ENCODE measurements at regions not wholly inside any gene's neighbourhood (a gene's known extent, or its start where the extent isn't known, plus 50 kb on each side); places are given as distances from the start of the nearest gene placed in this dataset.

DNA sequence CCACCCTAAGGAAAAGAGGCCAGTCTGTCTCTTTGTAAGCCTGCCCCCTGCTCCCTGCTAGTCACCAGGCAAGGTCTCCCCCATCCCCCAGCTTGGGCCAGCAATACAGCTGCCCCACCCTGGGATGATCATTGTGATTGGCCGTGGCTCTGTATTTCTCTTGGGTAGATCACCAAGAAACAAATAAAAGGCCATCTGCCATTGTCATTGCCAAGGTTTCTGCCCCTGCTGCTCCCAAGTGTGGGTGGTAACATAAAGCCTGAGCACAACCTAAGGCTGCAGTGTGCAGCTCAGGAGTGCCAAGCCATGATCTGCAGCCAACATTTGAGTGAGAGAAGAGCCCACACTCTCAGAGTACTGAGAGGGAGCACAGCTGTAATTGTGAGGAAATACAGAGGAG, 241.0 kb upstream of the POF1B start:
- no peaks in the 10 kb centered on the region for H3K9me2 ChIP-seq (ENCODE audit: insufficient read depth, low read length)
- H2AFZ ChIP-seq (ENCODE audit: low read length): no peak overlapping the region
- no peaks in the 10 kb centered on the region for H3K36me3 ChIP-seq (ENCODE audit: insufficient read depth, low read length)
- no TSS peak for BruUV-seq (replicated peaks)
- intact Hi-C loops (cut with micrococcal nuclease; ENCODE audit: unreplicated experiment): no loop called here
- H3K4me2 ChIP-seq (ENCODE audit: low read length): no peak overlapping the region
- TF ChIP-seq EZH2phosphoT487 (IDR thresholded peaks at IDR 0.05; ENCODE audit: borderline replicate concordance, low read depth, low read length): no peak
- TF ChIP-seq, protein P1, sequence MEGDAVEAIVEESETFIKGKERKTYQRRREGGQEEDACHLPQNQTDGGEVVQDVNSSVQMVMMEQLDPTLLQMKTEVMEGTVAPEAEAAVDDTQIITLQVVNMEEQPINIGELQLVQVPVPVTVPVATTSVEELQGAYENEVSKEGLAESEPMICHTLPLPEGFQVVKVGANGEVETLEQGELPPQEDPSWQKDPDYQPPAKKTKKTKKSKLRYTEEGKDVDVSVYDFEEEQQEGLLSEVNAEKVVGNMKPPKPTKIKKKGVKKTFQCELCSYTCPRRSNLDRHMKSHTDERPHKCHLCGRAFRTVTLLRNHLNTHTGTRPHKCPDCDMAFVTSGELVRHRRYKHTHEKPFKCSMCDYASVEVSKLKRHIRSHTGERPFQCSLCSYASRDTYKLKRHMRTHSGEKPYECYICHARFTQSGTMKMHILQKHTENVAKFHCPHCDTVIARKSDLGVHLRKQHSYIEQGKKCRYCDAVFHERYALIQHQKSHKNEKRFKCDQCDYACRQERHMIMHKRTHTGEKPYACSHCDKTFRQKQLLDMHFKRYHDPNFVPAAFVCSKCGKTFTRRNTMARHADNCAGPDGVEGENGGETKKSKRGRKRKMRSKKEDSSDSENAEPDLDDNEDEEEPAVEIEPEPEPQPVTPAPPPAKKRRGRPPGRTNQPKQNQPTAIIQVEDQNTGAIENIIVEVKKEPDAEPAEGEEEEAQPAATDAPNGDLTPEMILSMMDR (conservative IDR thresholded peaks at IDR 0.05; ENCODE audit: low read length): no peak
- no peak for DNase-seq (ENCODE audit: low spot score)
- H3K9me3 ChIP-seq (ENCODE audit: low read length): no peaks in the 10 kb centered on the region
- H3K27ac ChIP-seq (ENCODE audit: low read depth, low read length, poor library complexity, severe bottlenecking): no peak overlapping the region
- no peaks in the 10 kb centered on the region for H3K4me1 ChIP-seq (ENCODE audit: insufficient read depth, low read length, poor library complexity, severe bottlenecking)
- POLR2A ChIA-PET: no interaction called here
- no peaks in the 10 kb centered on the region for H4K20me1 ChIP-seq (ENCODE audit: insufficient read depth, low read length)
- H3K4me3 ChIP-seq (ENCODE audit: low read depth, low read length, poor library complexity, severe bottlenecking): no peak overlapping the region
- CTCF ChIA-PET (ENCODE audit: unreplicated experiment): no interaction called here
- H3K79me2 ChIP-seq (ENCODE audit: insufficient read depth, low read depth, low read length): no peaks in the 10 kb centered on the region

DNA sequence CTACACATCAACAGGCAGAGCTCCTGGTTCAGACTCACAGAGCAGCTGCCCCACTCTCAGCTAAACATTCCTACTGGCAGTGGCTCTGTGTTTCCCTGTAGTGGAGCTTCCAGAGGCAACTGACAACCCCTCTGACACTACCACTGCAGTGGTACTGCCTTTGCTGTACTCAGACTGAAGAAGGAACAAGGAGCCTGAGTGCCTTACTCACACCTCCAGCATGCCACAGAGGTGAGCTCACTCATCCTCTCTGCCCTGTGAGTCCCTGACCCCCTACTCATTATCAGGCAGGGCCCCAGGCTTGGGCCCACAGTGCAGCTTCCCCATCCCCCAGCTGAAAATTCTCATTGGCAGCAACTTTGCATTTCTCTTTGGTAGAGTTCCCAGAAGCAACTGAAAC, 240.5 kb upstream of the POF1B start:
- CTCF ChIA-PET (ENCODE audit: unreplicated experiment): no interaction called here
- DNase-seq (ENCODE audit: low spot score): no peak
- H3K4me3 ChIP-seq (ENCODE audit: low read depth, low read length, poor library complexity, severe bottlenecking): no peak overlapping the region
- TF ChIP-seq, protein P1 (conservative IDR thresholded peaks at IDR 0.05; ENCODE audit: low read length): no peak
- no peak for TF ChIP-seq EZH2phosphoT487 (IDR thresholded peaks at IDR 0.05; ENCODE audit: borderline replicate concordance, low read depth, low read length)
- POLR2A ChIA-PET: no interaction called here
- H3K9me2 ChIP-seq (ENCODE audit: insufficient read depth, low read length): no peaks in the 10 kb centered on the region
- no peaks in the 10 kb centered on the region for H3K4me1 ChIP-seq (ENCODE audit: insufficient read depth, low read length, poor library complexity, severe bottlenecking)
- H3K79me2 ChIP-seq (ENCODE audit: insufficient read depth, low read depth, low read length): no peaks in the 10 kb centered on the region
- no peaks in the 10 kb centered on the region for H3K9me3 ChIP-seq (ENCODE audit: low read length)
- H3K4me2 ChIP-seq (ENCODE audit: low read length): no peak overlapping the region
- no peak overlapping the region for H3K27ac ChIP-seq (ENCODE audit: low read depth, low read length, poor library complexity, severe bottlenecking)
- H2AFZ ChIP-seq (ENCODE audit: low read length): no peak overlapping the region
- H3K36me3 ChIP-seq (ENCODE audit: insufficient read depth, low read length): no peaks in the 10 kb centered on the region
- H4K20me1 ChIP-seq (ENCODE audit: insufficient read depth, low read length): no peaks in the 10 kb centered on the region
- no TSS peak for BruUV-seq (replicated peaks)
- intact Hi-C loops (cut with micrococcal nuclease; ENCODE audit: unreplicated experiment): loop anchor here (10.0 kb wide), 1 partner anchor 1325 kb away; no protein-coding TSS in a partner anchor

DNA sequence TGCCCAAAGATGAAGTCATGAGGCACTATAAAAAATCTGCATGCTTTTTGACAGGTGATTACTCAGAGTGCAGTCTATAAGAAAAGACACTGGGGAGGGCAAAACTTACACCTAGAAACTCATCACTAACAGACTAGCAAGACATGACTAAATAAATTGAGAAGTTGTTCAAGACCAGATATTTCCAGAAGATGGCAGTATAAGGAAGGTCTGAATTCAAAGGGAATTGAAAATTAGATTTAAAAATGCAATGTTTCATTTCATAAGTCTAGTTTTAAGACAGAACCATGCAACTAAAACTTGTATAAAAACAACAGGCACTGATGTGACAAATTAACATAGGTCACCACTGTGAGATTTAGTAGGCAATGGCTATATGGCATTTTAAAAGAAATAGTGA, 232.5 kb upstream of the POF1B start:
- H3K9me3 ChIP-seq (ENCODE audit: low read length): no peaks in the 10 kb centered on the region
- H3K4me3 ChIP-seq (ENCODE audit: low read depth, low read length, poor library complexity, severe bottlenecking): no peak overlapping the region
- no peak overlapping the region for H3K27ac ChIP-seq (ENCODE audit: low read depth, low read length, poor library complexity, severe bottlenecking)
- POLR2A ChIA-PET: no interaction called here
- DNase-seq (ENCODE audit: low spot score): peak; percentile 1
- no TSS peak for BruUV-seq (replicated peaks)
- H3K9me2 ChIP-seq (ENCODE audit: insufficient read depth, low read length): no peaks in the 10 kb centered on the region
- H3K36me3 ChIP-seq (ENCODE audit: insufficient read depth, low read length): no peaks in the 10 kb centered on the region
- intact Hi-C loops (cut with micrococcal nuclease; ENCODE audit: unreplicated experiment): loop anchor here (10.0 kb wide), 1 partner anchor 1333 kb away; no protein-coding TSS in a partner anchor
- TF ChIP-seq, protein P1 (conservative IDR thresholded peaks at IDR 0.05; ENCODE audit: low read length): peak; percentile 68
- TF ChIP-seq EZH2phosphoT487 (IDR thresholded peaks at IDR 0.05; ENCODE audit: borderline replicate concordance, low read depth, low read length): no peak
- no peaks in the 10 kb centered on the region for H3K4me1 ChIP-seq (ENCODE audit: insufficient read depth, low read length, poor library complexity, severe bottlenecking)
- H2AFZ ChIP-seq (ENCODE audit: low read length): no peak overlapping the region
- H4K20me1 ChIP-seq (ENCODE audit: insufficient read depth, low read length): no peaks in the 10 kb centered on the region
- H3K79me2 ChIP-seq (ENCODE audit: insufficient read depth, low read depth, low read length): no peaks in the 10 kb centered on the region
- CTCF ChIA-PET (ENCODE audit: unreplicated experiment): no interaction called here
- no peak overlapping the region for H3K4me2 ChIP-seq (ENCODE audit: low read length)

Data from OCI-LY7 (cell line).